GM13977 (cell line): ENCODE measurements at regions not wholly inside any gene's neighbourhood (a gene's known extent, or its start where the extent isn't known, plus 50 kb on each side); places are given as distances from the start of the nearest gene placed in this dataset.
A peak's percentile ranks its signal among the peaks of the same experiment; 100 is the strongest.

ENCODE experiments used
- DNase-seq: peaks from one replicate; pipeline ENCODE4 v3.0.0; 2012; ENCODE audit warnings: low spot score
- CTCF ChIP-seq: IDR thresholded peaks from 2 replicates; pipeline ENCODE4 v1.5.1; 2012; ENCODE audit warnings: mild to moderate bottlenecking, control low read depth; ENCODE audit not compliant: insufficient read depth; ENCODE audit errors: extremely low read depth, missing control alignments
- in situ Hi-C: fragments of 300-500 bp; cut with MboI; formaldehyde crosslinking; loops from one replicate; pipeline ENCODE4 v1.12.0; 2022; ENCODE audit warnings: low sequenced_read_pairs, low pct_unique_long_range_greater_than_20kb, mixed read lengths, inconsistent platforms; ENCODE audit not compliant: unreplicated experiment

- in situ Hi-C loops: no loop called here
- TF ChIP-seq CTCF: no peak
- DNase-seq: no peak
These were observed 58.0 kb upstream of the UNC5C start for GRCh38 chr4:95606739-95607138.

- in situ Hi-C loops: no loop called here
- TF ChIP-seq CTCF: no peak
- no peak for DNase-seq
These were observed 54.6 kb upstream of the UNC5C start for GRCh38 chr4:95603393-95603792.

- TF ChIP-seq CTCF: no peak
- in situ Hi-C loops: no loop called here
- DNase-seq: no peak
These were observed 54.1 kb upstream of the UNC5C start for GRCh38 chr4:95602872-95603271.

GRCh38 chr4:95601356-95601755, 52.6 kb upstream of the UNC5C start:
- in situ Hi-C loops: no loop called here
- DNase-seq: no peak
- TF ChIP-seq CTCF: no peak

GRCh38 chr4:95599777-95600400, 51.1 kb upstream of the UNC5C start:
- in situ Hi-C loops: no loop called here
- TF ChIP-seq CTCF: no peak
- peak; percentile 7 for DNase-seq
